ENCODE measurements at regions not wholly inside any gene's neighbourhood (a gene's known extent, or its start where the extent isn't known, plus 50 kb on each side); places are given as distances from the start of the nearest gene placed in this dataset.
"Not testable (repeated sequence)": the region's sequence is repeated elsewhere in the genome, so short reads cannot be mapped to it uniquely, and the experiment has no call there.

DNA sequence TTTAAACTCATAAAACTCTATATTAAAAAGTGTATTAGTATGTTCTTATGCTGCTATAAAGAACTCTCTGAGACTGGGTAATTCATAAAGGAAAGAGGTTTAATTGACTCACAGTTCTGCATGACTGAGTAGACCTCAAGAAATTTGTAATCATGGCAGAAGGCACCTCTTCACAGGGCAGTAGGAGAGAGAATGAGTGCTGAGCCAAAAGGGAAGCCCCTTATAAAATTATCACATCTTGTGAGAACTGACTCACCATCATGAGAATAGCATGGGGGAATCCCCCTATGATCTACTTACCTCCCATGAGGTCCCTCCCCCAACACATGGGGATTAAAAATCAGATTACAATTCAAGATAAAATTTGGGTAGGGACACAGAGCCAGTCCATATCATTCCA lies 463.2 kb downstream of the KLHL13 start:
- DNase-seq, result no peak

GRCh38 chrX:117645639-117646038 lies 471.0 kb downstream of the KLHL13 start:
- no peak for DNase-seq

DNA sequence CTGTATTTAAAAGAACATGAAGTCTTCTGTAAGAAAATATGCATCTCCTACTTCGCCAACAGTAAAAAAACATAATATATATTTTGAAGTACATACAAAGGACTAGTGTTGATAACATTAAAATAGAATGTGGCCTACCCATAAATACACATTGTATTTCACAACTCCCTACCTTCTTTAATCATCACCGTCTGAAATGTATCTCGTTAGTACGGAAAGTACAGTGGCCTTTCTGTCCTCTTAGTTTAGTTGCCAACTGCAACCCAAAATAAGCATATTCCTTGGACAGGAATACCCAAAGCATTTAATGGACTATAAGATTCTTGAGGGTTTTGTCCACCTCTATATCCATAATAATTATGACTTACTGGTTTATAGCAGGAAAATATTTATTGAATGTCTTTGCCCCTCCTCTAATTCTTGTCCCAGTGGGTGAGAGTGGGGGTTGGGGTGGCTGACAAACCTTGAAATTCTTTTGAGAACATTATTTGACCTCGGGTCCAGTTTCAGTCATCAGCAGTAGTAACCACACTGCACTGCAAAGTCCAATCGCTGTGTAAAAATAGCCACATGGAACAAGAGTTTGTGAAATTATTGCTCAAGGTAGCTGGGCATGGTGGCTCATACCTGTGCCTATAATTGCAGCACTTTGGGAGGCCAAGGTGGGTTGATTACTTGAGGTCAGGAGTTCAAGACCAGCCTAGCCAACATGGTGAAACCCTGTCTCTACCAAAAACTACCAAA lies 474.5 kb downstream of the KLHL13 start:
- DNase-seq, result no peak

DNA sequence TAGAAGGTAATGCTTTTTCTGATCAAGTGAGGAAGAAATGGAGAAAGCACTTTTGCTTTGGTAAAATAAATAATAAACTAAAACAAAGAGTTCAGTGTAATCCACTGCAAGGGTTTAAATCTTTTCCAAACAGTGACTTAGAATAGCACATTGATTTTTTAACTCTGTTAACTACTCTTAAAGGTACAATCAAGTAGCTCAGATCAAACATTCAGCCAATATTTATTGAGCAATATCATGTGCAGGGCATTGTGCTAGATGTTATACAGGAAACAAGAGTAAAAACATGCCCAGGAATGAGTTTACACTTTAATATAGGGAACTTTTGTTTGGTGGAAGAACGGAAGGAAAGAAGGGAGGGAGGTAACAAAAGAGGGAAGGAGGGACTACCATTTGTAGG lies 479.8 kb downstream of the KLHL13 start:
- DNase-seq, result no peak

- DNase-seq, result no peak
Measured at GRCh38 chrX:117633277-117633676, 483.3 kb downstream of the KLHL13 start.

DNA sequence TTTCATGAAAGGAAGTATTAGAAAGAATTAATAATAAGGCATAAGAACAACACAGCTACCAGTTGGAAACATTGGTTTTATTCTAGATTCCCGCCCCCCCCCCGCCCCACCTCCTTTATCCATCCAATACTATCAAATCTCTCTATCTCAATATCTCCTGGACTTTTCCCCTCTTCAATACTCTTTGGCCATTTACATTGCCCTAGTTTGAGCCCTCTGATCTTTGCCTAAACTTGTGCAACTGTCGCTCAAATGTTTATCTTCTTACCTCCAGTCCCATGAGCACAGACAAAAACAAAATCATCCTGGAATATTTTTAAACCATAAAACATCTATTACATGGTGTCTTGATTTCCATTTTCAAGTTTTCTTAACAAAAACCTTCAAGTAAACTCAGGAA lies 488.2 kb downstream of the KLHL13 start:
- no peak for DNase-seq

DNA sequence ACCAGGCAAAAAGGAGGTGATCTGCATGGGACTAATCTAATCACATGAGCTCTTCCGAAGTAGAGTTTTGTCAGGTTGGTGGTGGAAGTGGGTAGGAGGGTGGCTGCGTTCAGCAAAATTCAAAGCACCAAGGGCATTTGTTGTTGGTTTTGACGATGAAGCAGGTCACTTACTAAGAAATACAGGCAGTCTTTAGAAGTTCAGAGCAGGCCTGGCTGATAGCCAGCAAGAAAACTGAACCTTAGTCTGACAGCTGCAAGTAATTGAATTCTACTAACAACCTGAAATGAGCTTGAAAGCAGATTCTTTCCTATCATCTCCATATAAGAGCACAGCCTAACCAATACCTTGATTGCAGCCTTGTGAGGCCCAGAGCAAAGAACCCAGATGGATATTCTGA lies 505.8 kb downstream of the KLHL13 start:
- no peak for DNase-seq

DNA sequence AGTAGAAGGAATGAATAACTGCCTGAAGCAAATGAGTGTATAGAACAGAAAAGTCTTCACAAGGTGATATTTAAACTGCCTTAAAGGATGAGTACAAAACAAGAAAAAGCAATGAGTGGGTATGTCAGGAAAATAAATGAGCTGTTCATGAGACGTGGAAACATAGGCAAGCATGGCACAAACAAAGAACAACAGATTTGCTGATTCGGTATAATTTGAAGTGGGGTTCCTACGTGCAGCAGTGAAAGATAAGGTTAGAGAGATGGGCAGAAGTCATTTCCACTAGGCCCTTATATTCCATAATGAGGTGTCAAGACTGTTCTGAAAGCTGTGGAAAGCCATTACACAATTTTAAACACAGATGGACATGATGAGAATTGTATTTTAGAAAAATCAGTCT lies 506.6 kb downstream of the KLHL13 start:
- no peak for DNase-seq

- no peak for DNase-seq
Measured at GRCh38 chrX:117607561-117607960, 509.0 kb downstream of the KLHL13 start.

GRCh38 chrX:117606101-117606500 lies 510.5 kb downstream of the KLHL13 start:
- not testable (repeated sequence) for DNase-seq

- no peak for DNase-seq
Measured at GRCh38 chrX:117570160-117570559, 546.5 kb downstream of the KLHL13 start.

- no peak for DNase-seq
Measured at GRCh38 chrX:117568238-117568637, 548.4 kb downstream of the KLHL13 start.

GRCh38 chrX:117543885-117544284 lies 572.7 kb downstream of the KLHL13 start:
- DNase-seq, result no peak

DNA sequence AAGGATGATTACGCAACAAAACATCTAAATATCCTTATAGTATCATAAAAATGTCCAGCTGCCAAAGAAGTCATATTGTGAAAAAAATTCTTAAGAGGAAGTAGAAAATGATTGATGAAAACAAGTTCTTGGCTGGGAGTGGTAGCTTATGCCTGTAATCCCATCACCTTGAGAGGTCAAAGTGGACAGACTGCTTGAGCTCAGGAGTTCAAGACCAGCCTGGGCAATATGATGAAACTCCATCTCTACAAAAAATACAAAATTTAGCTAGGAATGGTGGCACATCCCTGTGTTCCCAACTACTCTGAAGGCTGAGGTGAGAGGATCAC lies 577.6 kb downstream of the KLHL13 start:
- no peak for DNase-seq

DNA sequence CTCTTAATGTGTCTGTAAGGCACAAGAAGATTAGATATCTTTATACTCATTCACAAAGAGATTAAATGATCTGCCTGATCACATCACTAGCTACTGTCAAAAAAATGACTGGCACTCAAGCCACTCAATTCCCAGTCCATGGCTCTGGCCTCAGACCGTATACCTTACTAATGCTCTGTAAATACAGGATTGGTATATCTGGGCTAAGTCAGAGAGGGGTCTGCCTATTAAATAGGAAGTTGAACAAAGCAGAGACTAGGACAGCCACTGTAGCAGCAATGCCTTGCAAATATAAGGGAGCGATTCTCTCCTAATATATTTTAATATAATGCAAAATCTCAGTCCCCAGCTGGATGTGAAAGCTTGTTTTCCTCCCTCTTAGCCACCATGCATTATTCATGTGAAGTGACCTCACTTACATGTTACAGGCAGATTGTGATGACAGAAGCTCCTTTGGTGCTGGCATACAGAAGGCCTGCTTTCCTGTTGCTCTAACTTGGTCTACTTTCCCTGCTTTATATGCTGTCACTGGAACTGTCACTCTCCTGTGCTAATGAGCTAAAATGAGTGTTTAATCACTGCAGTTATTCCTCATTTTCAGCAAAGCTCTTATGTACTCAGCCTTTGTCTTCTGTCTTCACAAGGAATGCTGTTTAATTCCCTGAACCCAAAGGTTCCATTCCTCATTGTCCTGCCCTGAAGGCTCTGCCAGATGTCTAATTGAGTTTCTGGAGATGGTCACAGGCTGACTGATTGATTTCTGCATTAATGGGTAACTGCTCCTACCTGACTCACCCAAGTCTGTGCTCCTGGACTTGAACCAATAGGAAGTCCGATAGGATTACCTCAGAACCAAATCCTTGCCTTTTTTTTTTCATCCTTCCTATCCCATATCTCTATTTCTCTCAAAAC lies 578.2 kb downstream of the KLHL13 start:
- DNase-seq, result no peak

- no peak for DNase-seq
Measured at GRCh38 chrX:117532339-117532738, 584.3 kb downstream of the KLHL13 start.

DNA sequence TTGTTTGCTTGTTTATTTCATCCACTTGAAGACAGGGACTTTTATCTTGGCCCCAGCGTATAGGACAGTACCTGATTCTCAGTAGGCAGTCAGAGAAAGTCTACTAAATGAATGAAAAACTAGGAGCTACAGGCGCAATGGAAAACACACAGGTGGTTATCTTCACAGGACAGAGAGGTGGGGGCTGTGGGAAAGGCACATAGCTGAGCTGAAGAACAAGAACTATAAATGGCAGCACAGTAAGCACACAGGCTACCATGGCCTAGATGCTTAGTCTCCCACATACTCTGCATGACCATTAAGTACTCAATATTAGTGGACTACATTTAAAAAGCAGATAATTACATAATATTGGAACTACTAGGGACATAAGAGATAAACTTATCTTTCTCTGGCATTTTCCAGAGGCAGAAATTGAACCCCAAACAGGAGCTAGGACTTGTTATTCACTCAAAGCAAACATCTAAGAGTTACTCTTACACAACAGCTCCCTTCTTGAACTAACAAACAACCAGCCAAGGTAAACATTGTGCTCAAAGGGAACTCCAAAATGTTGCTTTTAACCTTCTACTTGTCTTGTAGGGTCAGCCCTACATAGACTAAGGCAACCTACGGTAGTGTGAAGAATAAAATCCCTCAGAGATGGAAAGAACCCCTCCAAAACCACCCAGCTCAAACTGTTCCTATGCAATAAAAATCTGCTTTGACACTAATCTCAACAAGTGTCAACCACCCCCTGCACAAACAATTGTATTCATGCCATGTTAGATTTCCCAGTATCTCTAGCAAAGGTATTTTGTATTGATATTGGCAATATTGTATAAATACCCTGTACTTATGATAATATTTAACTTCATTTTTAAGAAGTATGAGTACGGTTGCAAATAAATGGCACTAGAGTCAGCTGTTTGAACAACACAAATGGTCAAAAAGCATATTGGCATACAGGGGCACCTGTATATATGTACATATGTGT lies 593.6 kb downstream of the KLHL13 start:
- no peak for DNase-seq

DNA sequence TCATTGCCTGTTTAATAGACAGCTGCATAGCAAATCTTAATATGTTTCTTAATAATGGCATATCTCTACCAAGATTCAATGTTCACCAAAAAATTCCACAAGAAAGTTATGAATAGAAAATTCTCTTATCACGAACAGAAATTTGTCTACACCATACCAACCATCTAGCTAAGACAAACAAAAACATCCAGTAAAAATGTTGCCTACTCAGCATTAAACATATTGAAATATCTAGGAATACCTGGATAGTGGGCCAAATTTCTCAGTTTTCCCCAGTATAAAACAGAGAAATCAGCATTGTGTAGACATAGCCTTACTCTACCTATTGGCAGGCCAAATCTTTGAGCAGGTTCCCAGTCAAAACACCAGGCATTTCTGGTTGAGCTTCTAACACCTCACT lies 598.6 kb downstream of the KLHL13 start:
- DNase-seq, result no peak

- DNase-seq, result no peak
Measured at GRCh38 chrX:117511379-117511778, 605.2 kb downstream of the KLHL13 start.

DNA sequence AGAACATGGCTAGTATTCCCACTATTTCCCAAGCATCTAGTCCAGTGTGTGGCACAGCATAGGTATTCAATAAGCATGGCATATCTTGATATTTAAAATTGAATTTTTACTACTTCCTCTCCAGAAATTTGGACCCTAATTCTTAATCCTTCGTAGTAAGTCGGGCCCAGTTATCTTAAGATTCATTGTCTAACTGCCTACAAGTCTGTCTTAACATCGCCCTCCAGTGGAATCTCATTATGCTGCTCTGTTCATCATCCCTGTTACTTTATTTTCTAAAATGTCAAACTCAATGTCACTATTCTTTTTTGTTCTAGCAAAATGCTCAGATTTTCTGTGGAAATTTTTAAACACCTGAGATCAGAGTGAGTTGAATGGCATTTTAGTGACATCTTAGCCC lies 606.2 kb downstream of the KLHL13 start:
- DNase-seq, result no peak

DNA sequence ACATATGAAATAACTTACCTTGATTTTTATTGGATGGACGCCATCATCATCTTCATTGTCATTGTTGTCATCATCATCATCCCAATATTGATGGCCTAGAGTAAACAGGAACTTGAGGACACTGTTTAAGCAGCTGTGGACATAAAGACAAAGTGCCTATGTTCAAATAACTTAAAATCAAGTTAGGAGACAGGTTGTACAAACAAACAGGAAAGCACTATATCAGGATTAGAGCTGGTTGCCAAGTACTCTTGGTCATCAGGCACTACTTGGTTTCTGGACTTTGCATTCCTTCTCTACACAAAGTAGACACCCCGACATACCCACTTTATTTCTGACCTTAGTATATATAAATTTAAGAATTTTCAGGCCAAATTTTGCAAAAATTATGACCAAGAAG lies 608.6 kb downstream of the KLHL13 start:
- DNase-seq, result peak; percentile 23 to 28

- no peak for DNase-seq
Measured at GRCh38 chrX:117487421-117487820, 629.2 kb downstream of the KLHL13 start.

DNA sequence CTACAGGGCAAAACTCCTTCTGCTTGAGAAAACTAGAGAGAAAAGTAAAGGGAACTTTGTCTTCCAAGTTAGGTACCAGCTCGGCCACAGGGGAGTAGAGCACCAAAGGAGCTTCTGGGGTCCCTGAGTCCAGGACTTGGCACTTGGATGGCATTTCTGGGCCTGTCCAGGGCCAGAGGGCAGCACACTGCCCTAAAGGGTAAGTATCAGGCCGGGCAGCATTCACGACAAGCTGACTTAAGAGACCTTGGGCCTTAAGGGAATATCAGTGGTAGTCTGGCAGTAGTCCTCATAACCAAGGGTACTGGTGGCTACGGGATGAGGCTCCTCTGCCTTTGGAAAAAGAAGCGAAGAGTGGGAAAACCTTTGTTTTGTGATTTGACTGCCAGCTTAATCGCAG lies 632.7 kb downstream of the KLHL13 start:
- DNase-seq, result no peak

Measured in SHP77 (cell line).